ENCODE measurements at regions not wholly inside any gene's neighbourhood (a gene's known extent, or its start where the extent isn't known, plus 50 kb on each side); places are given as distances from the start of the nearest gene placed in this dataset.

DNA sequence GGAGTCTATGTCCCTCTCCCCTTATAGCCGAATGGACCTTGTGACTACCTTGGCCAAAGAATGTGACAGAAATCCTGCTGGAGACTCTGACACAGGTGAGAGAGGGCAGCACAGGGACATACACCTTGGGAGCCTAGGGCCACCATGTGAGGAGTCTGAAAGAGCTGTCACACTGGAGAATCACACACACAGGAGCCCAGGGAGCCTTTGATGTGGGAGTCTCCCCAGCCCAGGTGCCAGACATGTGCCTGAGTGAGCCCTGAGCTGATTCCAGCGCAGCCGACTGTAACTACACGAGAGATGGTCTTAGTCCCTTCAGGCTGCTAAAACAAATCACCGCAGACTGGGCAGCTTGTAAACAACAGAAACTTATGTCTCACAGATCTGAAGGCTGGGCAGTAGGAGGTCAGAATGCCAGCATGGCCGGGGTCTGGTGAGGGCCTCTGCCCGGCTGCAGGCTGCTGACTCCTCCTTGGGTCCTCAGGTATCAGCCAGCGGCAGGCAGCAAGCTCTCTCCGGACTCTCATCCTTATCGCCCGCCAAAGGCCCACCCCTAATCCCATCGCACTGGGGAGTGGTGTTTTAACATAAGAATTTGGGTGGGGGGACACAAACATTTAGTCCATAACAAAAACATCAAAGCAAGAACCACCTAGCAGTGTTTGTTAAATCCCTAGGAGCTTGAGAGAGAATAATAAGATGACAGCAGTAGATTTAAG is 63.8 kb upstream of the GPR45 start:
- Histone ChIP-seq H3K14ac (replicated peaks; ENCODE audit: low read depth, low read length) (no peak overlapping the region), H3K27me3 (ENCODE audit: control insufficient read depth, insufficient read depth, low read length) (peaks cover 20% of the 10 kb centered on the region), H3K9me1 (ENCODE audit: insufficient read depth, low read length) (no peaks in the 10 kb centered on the region), H3K4ac (ENCODE audit: low read depth, low read length) (no peak overlapping the region), H3K18ac (ENCODE audit: low read depth, low read length) (no peak overlapping the region), H2BK5ac (ENCODE audit: low read depth, low read length, poor library complexity, severe bottlenecking) (no peak overlapping the region), H3K4me2 (ENCODE audit: low read depth, low read length) (no peak overlapping the region), H3K27ac (ENCODE audit: insufficient read depth, low read length) (no peak overlapping the region), H3K4me3 (ENCODE audit: insufficient read depth, low read depth, low read length) (no peak overlapping the region), H2BK120ac (ENCODE audit: low read depth, low read length) (no peak overlapping the region), H3K56ac (ENCODE audit: extremely low read depth, insufficient read depth, low read length) (no peak overlapping the region), H3K9me3 (ENCODE audit: control insufficient read depth, insufficient read depth, low read length) (no peaks in the 10 kb centered on the region), H2AK5ac (ENCODE audit: low read depth, low read length) (no peak overlapping the region), H4K8ac (ENCODE audit: low read depth in 2 of 2, low read length in 2 of 2) (no peak overlapping the region), H3K79me1 (ENCODE audit: low read depth in 1 of 2, low read length in 2 of 2) (no peaks in the 10 kb centered on the region), H3K23ac (ENCODE audit: low read depth, low read length) (no peak overlapping the region), H2AK9ac (replicated peaks; ENCODE audit: low read depth, low read length, poor library complexity) (no peak overlapping the region), H2AFZ (replicated peaks; ENCODE audit: low read length, poor library complexity) (no peak overlapping the region), H2BK20ac (ENCODE audit: low read depth, low read length) (no peak overlapping the region), H2BK15ac (ENCODE audit: low read depth, low read length) (no peak overlapping the region), H4K20me1 (ENCODE audit: insufficient read depth, low read length) (no peaks in the 10 kb centered on the region), H4K5ac (ENCODE audit: low read depth, low read length) (no peak overlapping the region), H4K91ac (ENCODE audit: insufficient read depth, low read depth, low read length) (no peak overlapping the region), H3K9ac (ENCODE audit: low read depth, low read length) (no peak overlapping the region), H3K4me1 (ENCODE audit: control insufficient read depth, insufficient read depth, low read length) (no peaks in the 10 kb centered on the region), H3K36me3 (ENCODE audit: control insufficient read depth, insufficient read depth, low read length) (no peaks in the 10 kb centered on the region)
- no peak for DNase-seq
- no peak for ATAC-seq (ENCODE audit: low read depth)
- BruUV-seq (replicated peaks), result no TSS peak
- CTCF ChIA-PET, result no interaction called here
- intact Hi-C loops (cut with micrococcal nuclease) (no loop called here), in situ Hi-C loops (cut with MboI; ENCODE audit: low sequenced_read_pairs) (no loop called here), dilution Hi-C loops (cut with HindIII; ENCODE audit: low sequenced_read_pairs, unreplicated experiment) (no loop called here)
- WGBS, 2 experiments (ENCODE audit: extremely low coverage in 2 of 2, insufficient read length in 1 of 2), result 9% methylated on average over 4 of the region's 12 CpGs; no CpG with 5 or more reads in 1 of the 2 experiments
- no peak for TF ChIP-seq RCOR1 (IDR thresholded peaks at IDR 0.05; ENCODE audit: insufficient replicate concordance, low read length)
- TF ChIP-seq MAFK (IDR thresholded peaks at IDR 0.05; ENCODE audit: low read depth, low read length), result no peak
- TF ChIP-seq SMC3 (IDR thresholded peaks at IDR 0.05; ENCODE audit: low read depth, low read length), result no peak
- TF ChIP-seq RFX5 (IDR thresholded peaks at IDR 0.05; ENCODE audit: low read depth, low read length), result no peak
- POLR2A ChIA-PET (ENCODE audit: unreplicated experiment), result no interaction called here
